ENCODE measurements at regions not wholly inside any gene's neighbourhood (a gene's known extent, or its start where the extent isn't known, plus 50 kb on each side); places are given as distances from the start of the nearest gene placed in this dataset.

- Histone ChIP-seq H3K4me3 (no peak overlapping the region), H3K4me1 (ENCODE audit: control insufficient read depth, insufficient read depth, low read length) (peaks cover 6% of the 10 kb centered on the region; the same call in 1 of the 2 replicates), H3K27ac (ENCODE audit: control insufficient read depth, insufficient read depth) (no peak overlapping the region), H3K4me2 (ENCODE audit: control insufficient read depth, insufficient read depth) (peak overlapping the region; percentile 30; the same call in 1 of the 2 replicates), H3K9ac (ENCODE audit: control insufficient read depth, insufficient read depth, low read length) (no peak overlapping the region), H3K36me3 (ENCODE audit: control insufficient read depth in 2 of 2, insufficient read depth in 2 of 2, low read length in 1 of 2) (no peaks in the 10 kb centered on the region), H4K20me1 (ENCODE audit: control insufficient read depth, insufficient read depth) (no peaks in the 10 kb centered on the region), H2AFZ (ENCODE audit: control insufficient read depth, low read depth, low read length) (peak overlapping the region; percentile 33; the same call in 1 of the 2 replicates), H3K79me2 (ENCODE audit: control insufficient read depth, insufficient read depth, low read length) (no peaks in the 10 kb centered on the region), H3K27me3 (replicated peaks in 1 of 2; ENCODE audit: control insufficient read depth in 2 of 2, insufficient read depth in 2 of 2, low read length in 1 of 2) (no peaks in the 10 kb centered on the region), H3K9me3 (replicated peaks; ENCODE audit: control insufficient read depth, insufficient read depth, low read length) (no peaks in the 10 kb centered on the region)
- no TSS peak for BruUV-seq (replicated peaks)
- no peak for FAIRE-seq
- peak; percentile 97 for ATAC-seq
- ChIA-PET RAD21 (ENCODE audit: unreplicated experiment) (no interaction called here), CTCF (interaction anchor here (1.0 kb wide), 1 partner anchor 13 kb away, joined by 3 read pairs; no protein-coding TSS in a partner anchor), POLR2A (no interaction called here), SMC1A (ENCODE audit: uncharacterized antibody, unreplicated experiment) (interaction anchor here (0.6 kb wide), 1 partner anchor 110 kb away, joined by 3 read pairs; no protein-coding TSS in a partner anchor)
- intact Hi-C loops (cut with micrococcal nuclease; ENCODE audit: unreplicated experiment) (no loop called here), in situ Hi-C loops (cut with MboI) (no loop called here)
- DNase-seq (ENCODE audit: low read depth, low spot score), result peak; percentile 51
- WGBS (ENCODE audit: insufficient coverage, insufficient replicate concordance, low lambda C conversion rate, missing lambda C conversion rate), result 9% methylated on average over 5 of the region's 5 CpGs
- TF ChIP-seq RCOR1 (conservative IDR thresholded peaks at IDR 0.05; ENCODE audit: low read depth, low read length) (no peak), SRF (IDR thresholded peaks at IDR 0.05; ENCODE audit: low read depth in 2 of 2, low read length in 2 of 2) (0 out of 4 replicates have a peak, but pooled peaks of 1 of the 2 experiments have one; percentile 27), MXI1 (IDR thresholded peaks at IDR 0.05; ENCODE audit: low read depth, low read length) (no peak), ZSCAN29 (IDR thresholded peaks at IDR 0.05) (no peak), GABPA (IDR thresholded peaks at IDR 0.05; ENCODE audit: low read depth) (no peak), DPF2 (IDR thresholded peaks at IDR 0.05) (no peak), SMARCA5 (IDR thresholded peaks at IDR 0.05) (no peak), ATF7 (IDR thresholded peaks at IDR 0.05; ENCODE audit: low read depth) (no peak), IKZF2 (IDR thresholded peaks at IDR 0.05) (peak in 1 of 2 experiments; percentile 31; a peak in 2 of 4 replicates), MEF2A (IDR thresholded peaks at IDR 0.05; ENCODE audit: insufficient read depth, low read depth, low read length) (peak; percentile 90), RUNX3 (IDR thresholded peaks at IDR 0.05; ENCODE audit: low read length) (peak; percentile 51; the same call in 1 of the 2 replicates), SKIL (IDR thresholded peaks at IDR 0.05; ENCODE audit: low read depth, poor library complexity, severe bottlenecking) (no peak), EED (IDR thresholded peaks at IDR 0.05; ENCODE audit: low read depth) (peak; percentile 85), TBL1XR1 (IDR thresholded peaks at IDR 0.05; ENCODE audit: low read depth, low read length) (no peak), CBX3 (IDR thresholded peaks at IDR 0.05; ENCODE audit: borderline replicate concordance, low read depth) (no peak), YY1 (IDR thresholded peaks at IDR 0.05; ENCODE audit: low read depth, low read length) (no peak), FOXM1 (IDR thresholded peaks at IDR 0.05; ENCODE audit: low read depth, low read length) (peak; percentile 68; the same call in 1 of the 2 replicates), MTA3 (IDR thresholded peaks at IDR 0.05; ENCODE audit: borderline replicate concordance, low read length) (0 out of 2 replicates have a peak, but pooled peaks have one; percentile 55)
- TF ChIP-seq, protein P1, sequence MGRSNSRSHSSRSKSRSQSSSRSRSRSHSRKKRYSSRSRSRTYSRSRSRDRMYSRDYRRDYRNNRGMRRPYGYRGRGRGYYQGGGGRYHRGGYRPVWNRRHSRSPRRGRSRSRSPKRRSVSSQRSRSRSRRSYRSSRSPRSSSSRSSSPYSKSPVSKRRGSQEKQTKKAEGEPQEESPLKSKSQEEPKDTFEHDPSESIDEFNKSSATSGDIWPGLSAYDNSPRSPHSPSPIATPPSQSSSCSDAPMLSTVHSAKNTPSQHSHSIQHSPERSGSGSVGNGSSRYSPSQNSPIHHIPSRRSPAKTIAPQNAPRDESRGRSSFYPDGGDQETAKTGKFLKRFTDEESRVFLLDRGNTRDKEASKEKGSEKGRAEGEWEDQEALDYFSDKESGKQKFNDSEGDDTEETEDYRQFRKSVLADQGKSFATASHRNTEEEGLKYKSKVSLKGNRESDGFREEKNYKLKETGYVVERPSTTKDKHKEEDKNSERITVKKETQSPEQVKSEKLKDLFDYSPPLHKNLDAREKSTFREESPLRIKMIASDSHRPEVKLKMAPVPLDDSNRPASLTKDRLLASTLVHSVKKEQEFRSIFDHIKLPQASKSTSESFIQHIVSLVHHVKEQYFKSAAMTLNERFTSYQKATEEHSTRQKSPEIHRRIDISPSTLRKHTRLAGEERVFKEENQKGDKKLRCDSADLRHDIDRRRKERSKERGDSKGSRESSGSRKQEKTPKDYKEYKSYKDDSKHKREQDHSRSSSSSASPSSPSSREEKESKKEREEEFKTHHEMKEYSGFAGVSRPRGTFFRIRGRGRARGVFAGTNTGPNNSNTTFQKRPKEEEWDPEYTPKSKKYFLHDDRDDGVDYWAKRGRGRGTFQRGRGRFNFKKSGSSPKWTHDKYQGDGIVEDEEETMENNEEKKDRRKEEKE (IDR thresholded peaks at IDR 0.05), result no peak
- TF ChIP-seq, protein P2, sequence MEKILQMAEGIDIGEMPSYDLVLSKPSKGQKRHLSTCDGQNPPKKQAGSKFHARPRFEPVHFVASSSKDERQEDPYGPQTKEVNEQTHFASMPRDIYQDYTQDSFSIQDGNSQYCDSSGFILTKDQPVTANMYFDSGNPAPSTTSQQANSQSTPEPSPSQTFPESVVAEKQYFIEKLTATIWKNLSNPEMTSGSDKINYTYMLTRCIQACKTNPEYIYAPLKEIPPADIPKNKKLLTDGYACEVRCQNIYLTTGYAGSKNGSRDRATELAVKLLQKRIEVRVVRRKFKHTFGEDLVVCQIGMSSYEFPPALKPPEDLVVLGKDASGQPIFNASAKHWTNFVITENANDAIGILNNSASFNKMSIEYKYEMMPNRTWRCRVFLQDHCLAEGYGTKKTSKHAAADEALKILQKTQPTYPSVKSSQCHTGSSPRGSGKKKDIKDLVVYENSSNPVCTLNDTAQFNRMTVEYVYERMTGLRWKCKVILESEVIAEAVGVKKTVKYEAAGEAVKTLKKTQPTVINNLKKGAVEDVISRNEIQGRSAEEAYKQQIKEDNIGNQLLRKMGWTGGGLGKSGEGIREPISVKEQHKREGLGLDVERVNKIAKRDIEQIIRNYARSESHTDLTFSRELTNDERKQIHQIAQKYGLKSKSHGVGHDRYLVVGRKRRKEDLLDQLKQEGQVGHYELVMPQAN (conservative IDR thresholded peaks at IDR 0.05), result no peak
Measured at GRCh38 chr4:153916273-153916755, 127.4 kb upstream of the SFRP2 start.
